Fibroblast of lung (primary cell): ENCODE measurements at regions not wholly inside any gene's neighbourhood (a gene's known extent, or its start where the extent isn't known, plus 50 kb on each side); places are given as distances from the start of the nearest gene placed in this dataset.

Source experiments
- DNase-seq, 2 donors: peaks; one replicate each; pipeline versions ENCODE4 v3.0.0 to v3.0.0-alpha.2; 2010; ENCODE audit warnings: low read depth in 2 of 2
- H2AFZ ChIP-seq: 2 replicates; pipeline ENCODE4 v1.5.1; 2012; ENCODE audit warnings: low read length, control low read depth, inconsistent platforms
- H3K27ac ChIP-seq: 2 replicates; pipeline ENCODE4 v1.5.1; 2011; ENCODE audit warnings: low read length, control low read depth; ENCODE audit not compliant: insufficient read depth
- H3K27me3 ChIP-seq: 2 replicates; pipeline ENCODE4 v1.5.1; 2011; ENCODE audit warnings: mild to moderate bottlenecking, low read length; ENCODE audit not compliant: control insufficient read depth, insufficient read depth
- H3K36me3 ChIP-seq: 2 replicates; pipeline ENCODE4 v1.5.1; 2011; ENCODE audit warnings: low read length; ENCODE audit not compliant: control insufficient read depth, insufficient read depth
- H3K4me1 ChIP-seq: 2 replicates; pipeline ENCODE4 v1.5.1; 2011; ENCODE audit warnings: low read length; ENCODE audit not compliant: control insufficient read depth, insufficient read depth; ENCODE audit errors: extremely low read depth
- H3K4me2 ChIP-seq: 2 replicates; pipeline ENCODE4 v1.5.1; 2011; ENCODE audit warnings: low read length, control low read depth; ENCODE audit not compliant: insufficient read depth; ENCODE audit errors: extremely low read depth
- H3K4me3 ChIP-seq, 4 experiments: fragments of 200-600 bp in 1 of 4; sonication (generic) in 1 of 4; replicated peaks in 1 of 4; 2 replicates each; pipeline ENCODE4 v1.5.1; 2011 to 2016; ENCODE audit warnings: low read length in 4 of 4, low read depth in 3 of 4, mild to moderate bottlenecking in 3 of 4, control low read depth in 2 of 4, inconsistent platforms in 1 of 4, mixed read lengths in 1 of 4; ENCODE audit not compliant: insufficient read depth in 1 of 4; ENCODE audit errors: control extremely low read depth in 1 of 4
- H3K79me2 ChIP-seq: 2 replicates; pipeline ENCODE4 v1.5.1; 2012; ENCODE audit warnings: mild to moderate bottlenecking, low read length, inconsistent platforms; ENCODE audit not compliant: control insufficient read depth, insufficient read depth
- H3K9ac ChIP-seq: 2 replicates; pipeline ENCODE4 v1.5.1; 2011; ENCODE audit warnings: mild to moderate bottlenecking, low read length, control low read depth; ENCODE audit not compliant: insufficient read depth
- H3K9me3 ChIP-seq: 2 replicates; pipeline ENCODE4 v1.5.1; 2012; ENCODE audit warnings: low read depth, low read length; ENCODE audit not compliant: control insufficient read depth, insufficient read depth
- H4K20me1 ChIP-seq: 2 replicates; pipeline ENCODE4 v1.5.1; 2011; ENCODE audit warnings: low read length; ENCODE audit not compliant: control insufficient read depth, insufficient read depth; ENCODE audit errors: extremely low read depth
- CTCF ChIP-seq, 2 donors: IDR thresholded peaks in 1 of 2; conservative IDR thresholded peaks in 1 of 2; 1 replicate in 1 of 2; 2 replicates in 1 of 2; pipeline ENCODE4 v1.5.1; 2011 to 2012; ENCODE audit warnings: low read length in 2 of 2, control low read depth in 1 of 2, inconsistent platforms in 1 of 2, low read depth in 1 of 2, mild to moderate bottlenecking in 1 of 2
- EZH2 ChIP-seq: IDR thresholded peaks from 2 replicates; pipeline ENCODE4 v1.5.1; 2012; ENCODE audit warnings: low read length, control low read depth, mild to moderate bottlenecking; ENCODE audit errors: missing control alignments

GRCh38 chr5:135208903-135209721, 175.1 kb upstream of the PITX1 start:
- Histone ChIP-seq H3K79me2 (no peaks in the 10 kb centered on the region), H3K4me3 (no peak overlapping the region), H3K27me3 (no peaks in the 10 kb centered on the region), H3K9ac (no peak overlapping the region), H3K4me2 (peak overlapping the region; percentile 51), H2AFZ (peak overlapping the region; percentile 18), H3K27ac (peak overlapping the region; percentile 82), H3K9me3 (no peaks in the 10 kb centered on the region), H4K20me1 (no peaks in the 10 kb centered on the region), H3K36me3 (no peaks in the 10 kb centered on the region), H3K4me1 (peaks cover 27% of the 10 kb centered on the region)
- DNase-seq: peak; percentile 97 to 98
- TF ChIP-seq CTCF (conservative IDR thresholded peaks at IDR 0.05 in 1 of 2, IDR thresholded peaks at IDR 0.05 in 1 of 2; ENCODE audit: low read depth in 1 of 2, low read length in 2 of 2): peak in 1 of 2 donors; percentile 36
- TF ChIP-seq EZH2: no peak

DNA sequence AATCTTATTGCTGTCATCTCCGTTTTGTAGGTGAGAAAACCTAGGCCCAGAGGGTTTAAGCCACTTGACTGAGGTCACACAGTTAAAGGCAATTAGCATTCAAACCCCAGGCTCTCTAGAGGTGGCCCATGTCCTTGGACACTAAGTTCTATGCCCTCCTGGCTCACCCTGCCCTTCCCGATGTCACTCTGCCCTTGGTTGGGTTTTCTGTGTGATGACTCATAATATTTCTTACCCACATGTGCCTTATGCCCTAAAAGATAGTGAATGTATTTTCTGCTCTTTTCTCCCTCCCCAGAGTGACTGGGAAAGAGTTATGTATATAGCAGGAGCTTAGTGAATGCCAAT, 174.5 kb upstream of the PITX1 start:
- peaks cover 27% of the 10 kb centered on the region for H3K4me1 ChIP-seq
- H3K4me3 ChIP-seq: no peak overlapping the region
- no peaks in the 10 kb centered on the region for H4K20me1 ChIP-seq
- DNase-seq: no peak
- H3K79me2 ChIP-seq: no peaks in the 10 kb centered on the region
- no peaks in the 10 kb centered on the region for H3K27me3 ChIP-seq
- no peaks in the 10 kb centered on the region for H3K9me3 ChIP-seq
- H3K4me2 ChIP-seq: peak overlapping the region; percentile 51
- no peak for TF ChIP-seq EZH2
- TF ChIP-seq CTCF (conservative IDR thresholded peaks at IDR 0.05 in 1 of 2, IDR thresholded peaks at IDR 0.05 in 1 of 2; ENCODE audit: low read depth in 1 of 2, low read length in 2 of 2): no peak
- peak overlapping the region; percentile 82 for H3K27ac ChIP-seq
- no peak overlapping the region for H2AFZ ChIP-seq
- no peaks in the 10 kb centered on the region for H3K36me3 ChIP-seq
- H3K9ac ChIP-seq: no peak overlapping the region

- Histone ChIP-seq H3K79me2 (no peaks in the 10 kb centered on the region), H3K4me3 (no peak overlapping the region), H4K20me1 (no peaks in the 10 kb centered on the region), H3K36me3 (no peaks in the 10 kb centered on the region), H2AFZ (no peak overlapping the region), H3K4me2 (no peak overlapping the region), H3K27me3 (no peaks in the 10 kb centered on the region), H3K9ac (no peak overlapping the region), H3K4me1 (peaks cover 27% of the 10 kb centered on the region), H3K9me3 (no peaks in the 10 kb centered on the region), H3K27ac (no peak overlapping the region)
- DNase-seq: no peak
- TF ChIP-seq CTCF (conservative IDR thresholded peaks at IDR 0.05 in 1 of 2, IDR thresholded peaks at IDR 0.05 in 1 of 2; ENCODE audit: low read depth in 1 of 2, low read length in 2 of 2) (no peak), EZH2 (no peak)
These were observed 173.8 kb upstream of the PITX1 start for GRCh38 chr5:135207866-135208265.
